Activated T-cell treated with anti-CD3 and anti-CD28 coated beads, Interleukin-2, amount 50 U/mL, for 4 hours (primary cell): ENCODE measurements at regions not wholly inside any gene's neighbourhood (a gene's known extent, or its start where the extent isn't known, plus 50 kb on each side); places are given as distances from the start of the nearest gene placed in this dataset.
"Not testable (repeated sequence)": the region's sequence is repeated elsewhere in the genome, so short reads cannot be mapped to it uniquely, and the experiment has no call there.

ENCODE experiments used
- ATAC-seq, 2 donors: fragments of 200-7000 bp; cut with Tn5 transposase; one replicate each; pipeline ENCODE4 v1.10.0; 2021
- DNase-seq: peaks from one replicate; pipeline ENCODE4 v3.0.0-alpha.2; 2020
- H3K27me3 Mint-ChIP-seq: one replicate; pipeline ENCODE4 v1.8.0; 2021; ENCODE audit warnings: low read depth, mixed read lengths
- H3K36me3 Mint-ChIP-seq: one replicate; pipeline ENCODE4 v1.8.0; 2022; ENCODE audit warnings: mixed read lengths; ENCODE audit not compliant: insufficient read depth
- H3K4me1 Mint-ChIP-seq: one replicate; pipeline ENCODE4 v1.8.0; 2021; ENCODE audit warnings: low read depth, mixed read lengths
- H3K4me3 Mint-ChIP-seq: one replicate; pipeline ENCODE4 v1.8.0; 2021; ENCODE audit warnings: mild to moderate bottlenecking, moderate library complexity, mixed read lengths
- H3K9me3 Mint-ChIP-seq: one replicate; pipeline ENCODE4 v1.8.0; 2021; ENCODE audit warnings: mixed read lengths

- Mint-ChIP-seq H3K36me3 (no peaks in the 10 kb centered on the region), H3K27me3 (no peaks in the 10 kb centered on the region), H3K4me1 (no peaks in the 10 kb centered on the region), H3K9me3 (no peaks in the 10 kb centered on the region), H3K4me3 (no peak overlapping the region)
- ATAC-seq (no peak), DNase-seq (no peak)
These were observed 91.0 kb downstream of the FEM1C start for GRCh38 chr5:115453391-115454095.

- no peak for ATAC-seq
- H3K27me3 Mint-ChIP-seq, result no peaks in the 10 kb centered on the region
- no peak overlapping the region for H3K4me3 Mint-ChIP-seq
- no peaks in the 10 kb centered on the region for H3K36me3 Mint-ChIP-seq
- DNase-seq, result no peak
- H3K9me3 Mint-ChIP-seq, result no peaks in the 10 kb centered on the region
- H3K4me1 Mint-ChIP-seq, result no peaks in the 10 kb centered on the region
These were observed 91.9 kb downstream of the FEM1C start for GRCh38 chr5:115452536-115453235.

GRCh38 chr5:115452083-115452482 lies 92.5 kb downstream of the FEM1C start:
- no peaks in the 10 kb centered on the region for H3K36me3 Mint-ChIP-seq
- H3K27me3 Mint-ChIP-seq, result no peaks in the 10 kb centered on the region
- H3K4me1 Mint-ChIP-seq, result no peaks in the 10 kb centered on the region
- ATAC-seq (no peak), DNase-seq (no peak)
- H3K4me3 Mint-ChIP-seq, result no peak overlapping the region
- H3K9me3 Mint-ChIP-seq, result no peaks in the 10 kb centered on the region

DNA sequence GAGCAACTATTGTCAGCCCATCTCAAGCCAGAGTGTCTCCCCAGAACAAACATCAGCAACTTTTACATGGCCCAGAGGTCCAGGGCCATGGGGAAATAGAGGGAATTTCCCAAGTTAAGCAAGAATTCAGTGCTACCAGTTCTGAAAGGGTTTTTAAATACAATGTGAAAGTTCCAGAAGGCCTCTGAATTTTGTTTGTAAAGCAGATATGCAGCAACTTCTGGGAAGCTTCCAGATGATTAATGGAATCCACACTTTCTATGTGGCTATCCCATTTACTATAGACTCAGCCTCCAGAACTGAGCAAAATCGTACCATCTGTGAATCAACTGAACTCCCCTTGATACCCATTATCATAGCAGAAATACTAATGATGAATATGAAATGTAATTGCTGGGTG lies 93.8 kb downstream of the FEM1C start:
- Mint-ChIP-seq H3K9me3 (peaks cover 4% of the 10 kb centered on the region), H3K4me1 (no peaks in the 10 kb centered on the region), H3K27me3 (no peaks in the 10 kb centered on the region), H3K4me3 (no peak overlapping the region), H3K36me3 (no peaks in the 10 kb centered on the region)
- DNase-seq, result no peak
- ATAC-seq, result no peak

DNA sequence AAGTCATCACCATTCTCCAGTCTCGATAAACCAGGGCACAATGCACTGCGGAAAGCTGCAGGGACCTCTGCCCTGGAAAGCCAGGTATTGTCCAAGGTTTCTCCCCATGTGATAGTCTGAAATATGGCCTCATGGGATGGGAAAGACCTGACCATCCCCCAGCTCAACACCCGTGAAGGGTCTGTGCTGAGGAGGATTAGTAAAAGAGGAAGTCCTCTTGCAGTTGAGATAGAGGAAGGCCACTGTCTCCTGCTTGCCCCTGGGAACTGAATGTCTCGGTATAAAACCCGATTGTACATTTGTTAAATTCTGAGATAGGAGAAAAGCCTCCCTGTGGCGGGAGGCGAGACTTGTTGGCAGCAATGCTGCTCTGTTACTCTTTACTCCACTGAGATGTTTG lies 95.9 kb downstream of the FEM1C start:
- H3K36me3 Mint-ChIP-seq, H3K27me3 Mint-ChIP-seq, DNase-seq, H3K4me1 Mint-ChIP-seq, H3K9me3 Mint-ChIP-seq, H3K4me3 Mint-ChIP-seq, ATAC-seq: not testable (repeated sequence)

DNA sequence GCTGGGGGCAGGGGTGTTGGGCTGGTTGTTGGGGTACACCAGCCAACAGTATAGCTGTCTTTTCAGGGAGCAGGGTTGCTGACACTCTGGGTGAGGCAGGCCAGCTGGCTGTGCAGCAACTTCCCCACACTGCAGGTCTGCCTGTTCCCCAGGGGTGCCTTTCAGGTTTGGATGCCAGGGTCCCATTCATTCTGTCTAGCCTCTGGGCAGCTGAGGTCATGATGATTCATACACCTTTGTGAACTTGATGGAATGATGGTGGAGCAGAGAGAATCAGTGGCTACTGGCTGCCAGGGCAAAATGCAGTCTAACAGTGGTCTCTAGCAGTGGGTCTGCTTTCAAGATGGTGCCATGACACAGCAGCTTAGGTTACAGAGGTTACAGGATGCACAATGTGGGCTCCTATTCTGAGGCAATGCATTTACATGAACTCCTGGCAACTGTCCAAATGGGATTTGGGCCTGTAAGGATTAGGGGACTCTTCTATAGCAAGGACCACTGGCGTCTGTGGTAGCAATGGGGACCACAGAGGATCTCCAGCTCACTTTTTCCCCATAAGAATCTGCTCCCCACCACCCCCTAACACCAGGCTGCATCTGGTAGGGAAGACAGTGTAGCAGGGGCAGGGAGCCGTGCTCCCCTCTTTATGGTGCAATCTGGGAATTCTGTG lies 103.7 kb downstream of the FEM1C start:
- H3K4me1 Mint-ChIP-seq, result no peaks in the 10 kb centered on the region
- peaks cover 34% of the 10 kb centered on the region for H3K27me3 Mint-ChIP-seq
- peaks cover 22% of the 10 kb centered on the region for H3K9me3 Mint-ChIP-seq
- H3K4me3 Mint-ChIP-seq, result no peak overlapping the region
- ATAC-seq, result no peak
- no peak for DNase-seq
- peaks cover 2% of the 10 kb centered on the region for H3K36me3 Mint-ChIP-seq

- ATAC-seq (no peak), DNase-seq (no peak)
- peaks cover 2% of the 10 kb centered on the region for H3K36me3 Mint-ChIP-seq
- H3K4me1 Mint-ChIP-seq, result no peaks in the 10 kb centered on the region
- H3K27me3 Mint-ChIP-seq, result peaks cover 34% of the 10 kb centered on the region
- no peak overlapping the region for H3K4me3 Mint-ChIP-seq
- peaks cover 22% of the 10 kb centered on the region for H3K9me3 Mint-ChIP-seq
These were observed 104.9 kb downstream of the FEM1C start for GRCh38 chr5:115439639-115440038.

GRCh38 chr5:115439042-115439441 lies 105.5 kb downstream of the FEM1C start:
- ATAC-seq, result no peak

GRCh38 chr5:115435778-115436712 lies 108.5 kb downstream of the FEM1C start:
- Mint-ChIP-seq H3K27me3 (peaks cover 13% of the 10 kb centered on the region), H3K4me1 (no peaks in the 10 kb centered on the region), H3K4me3 (no peak overlapping the region), H3K36me3 (no peaks in the 10 kb centered on the region), H3K9me3 (peaks cover 16% of the 10 kb centered on the region)
- DNase-seq (no peak), ATAC-seq (no peak)

More at GRCh38 chr5:115439042-115439441, 105.5 kb downstream of the FEM1C start:
- Mint-ChIP-seq H3K4me1 (no peaks in the 10 kb centered on the region), H3K36me3 (peaks cover 2% of the 10 kb centered on the region), H3K9me3 (peaks cover 22% of the 10 kb centered on the region), H3K27me3 (peaks cover 34% of the 10 kb centered on the region), H3K4me3 (no peak overlapping the region)
- DNase-seq, result no peak

GRCh38 chr5:115435065-115435777 lies 109.4 kb downstream of the FEM1C start:
- Mint-ChIP-seq H3K4me1 (no peaks in the 10 kb centered on the region), H3K9me3 (peaks cover 12% of the 10 kb centered on the region), H3K4me3 (no peak overlapping the region), H3K27me3 (peaks cover 7% of the 10 kb centered on the region), H3K36me3 (no peaks in the 10 kb centered on the region)
- no peak for DNase-seq
- ATAC-seq, result no peak

GRCh38 chr5:115433918-115434317 lies 110.7 kb downstream of the FEM1C start:
- DNase-seq (no peak), ATAC-seq (no peak)
- Mint-ChIP-seq H3K36me3 (no peaks in the 10 kb centered on the region), H3K27me3 (peaks cover 2% of the 10 kb centered on the region), H3K4me3 (no peak overlapping the region), H3K9me3 (no peaks in the 10 kb centered on the region), H3K4me1 (no peaks in the 10 kb centered on the region)

DNA sequence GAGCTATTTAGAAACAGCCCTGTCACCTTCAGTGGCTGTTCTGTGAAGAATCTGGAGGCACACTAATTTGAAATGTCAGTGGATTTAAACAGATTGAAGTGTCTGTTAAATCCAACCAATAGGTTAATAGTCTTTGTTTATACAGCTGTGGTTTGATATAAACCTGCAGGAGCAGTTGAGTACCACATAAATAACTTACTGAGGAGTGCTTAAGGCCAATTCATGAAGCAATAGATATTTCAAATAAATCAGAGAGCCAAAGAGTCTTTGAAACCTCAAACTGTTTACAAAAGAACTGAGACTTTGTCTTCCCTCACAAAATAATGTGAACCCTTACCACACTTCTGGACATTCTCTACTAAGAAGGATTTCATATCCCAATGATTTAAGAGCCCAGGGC lies 111.9 kb downstream of the FEM1C start:
- Mint-ChIP-seq H3K4me1 (no peaks in the 10 kb centered on the region), H3K27me3 (peaks cover 4% of the 10 kb centered on the region), H3K36me3 (no peaks in the 10 kb centered on the region), H3K4me3 (no peak overlapping the region), H3K9me3 (no peaks in the 10 kb centered on the region)
- ATAC-seq (no peak), DNase-seq (no peak)

DNA sequence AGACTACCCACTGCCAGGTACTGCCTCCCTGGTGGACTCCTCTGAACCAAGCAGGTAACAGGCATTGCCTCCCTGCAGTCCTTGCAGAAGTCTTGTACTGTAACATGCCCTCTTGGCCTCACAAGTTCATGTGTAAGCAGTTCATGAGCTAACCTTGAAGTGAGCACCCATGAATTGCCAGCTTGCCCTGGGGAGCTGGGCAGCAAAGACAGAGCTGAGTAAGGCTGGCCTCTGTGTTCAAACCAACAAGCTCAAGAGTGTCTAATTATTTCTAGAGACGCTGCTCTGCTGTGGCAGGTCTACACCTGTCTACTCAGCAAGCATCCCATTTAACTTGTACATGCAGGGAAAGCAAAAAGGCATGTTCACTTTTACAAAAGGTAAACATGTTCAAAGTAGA lies 113.5 kb downstream of the FEM1C start:
- H3K4me1 Mint-ChIP-seq, result no peaks in the 10 kb centered on the region
- DNase-seq (no peak), ATAC-seq (no peak)
- no peaks in the 10 kb centered on the region for H3K9me3 Mint-ChIP-seq
- H3K36me3 Mint-ChIP-seq, result no peaks in the 10 kb centered on the region
- peaks cover 6% of the 10 kb centered on the region for H3K27me3 Mint-ChIP-seq
- H3K4me3 Mint-ChIP-seq, result no peak overlapping the region
